Ovary (tissue), 7 donors: ENCODE measurements at regions not wholly inside any gene's neighbourhood (a gene's known extent, or its start where the extent isn't known, plus 50 kb on each side); places are given as distances from the start of the nearest gene placed in this dataset.

Experiments
- DNase-seq, 5 donors: peaks; one replicate each; pipeline ENCODE4 v3.0.0-alpha.2; 2019 to 2020
- H3K27ac ChIP-seq, 2 donors: fragments of 200-600 bp; one replicate each; pipeline versions ENCODE4 v1.5.1 to v1.8.0; 2019 to 2022
- H3K27me3 ChIP-seq: fragments of 200-600 bp; one replicate; pipeline ENCODE4 v1.8.0; 2022
- H3K36me3 ChIP-seq: fragments of 200-600 bp; sonication (generic); one replicate; pipeline ENCODE4 v1.5.1; 2019
- H3K4me1 ChIP-seq: one replicate; pipeline ENCODE4 v1.8.1; 2013; ENCODE audit warnings: mild to moderate bottlenecking, moderate library complexity; ENCODE audit not compliant: insufficient read depth
- H3K4me3 ChIP-seq: fragments of 200-600 bp; sonication (generic); one replicate; pipeline ENCODE4 v1.5.1; 2017
- H3K9me3 ChIP-seq, 2 donors: fragments of 200-600 bp in 1 of 2; sonication (generic) in 1 of 2; one replicate each; pipeline versions ENCODE4 v1.5.1 to v1.8.1; 2013 to 2019; ENCODE audit warnings: mild to moderate bottlenecking in 1 of 2, moderate library complexity in 1 of 2
- CTCF ChIP-seq, 3 donors: fragments of 450-650 bp in 2 of 3; fragments of 200-600 bp in 1 of 3; IDR thresholded peaks; one replicate each; pipeline versions ENCODE4 v1.5.1 to v1.8.0; 2016 to 2022; ENCODE audit warnings: antibody characterized with exemption in 3 of 3, mild to moderate bottlenecking in 1 of 3
- EP300 ChIP-seq: sonication (generic); formaldehyde crosslinking; IDR thresholded peaks from one replicate; pipeline ENCODE4 v1.6.1; 2017; ENCODE audit warnings: antibody characterized with exemption
- POLR2A ChIP-seq: fragments of 450-650 bp; IDR thresholded peaks from one replicate; pipeline ENCODE4 v1.6.1; 2017; ENCODE audit warnings: antibody characterized with exemption, mild to moderate bottlenecking, moderate library complexity
- WGBS, 3 donors: extraction: QIAGEN DNeasy Blood & Tissue Kit in 1 of 3; methylation state at CpG; one replicate each; pipeline versions ENCODE4 v1.1.5 to v1.1.7; 2013 to 2017; 5-methylcytosine and 5-hydroxymethylcytosine counted together
- intact Hi-C, 4 donors: fragments of 100-400 bp; cut with DNase I; formaldehyde crosslinking; loops; one replicate each; pipeline versions ENCODE4 v1.11.0 to v1.15.1; 2022 to 2023
- donor health status: DM: no; HTN: no; CAD: no; lungs with moderate emphysema.
- donor health status: DM: no; HTN: no; CAD: no.
- donor health status: Bipolar disorder and iron deficiency.
- donor health status: DM: no; HTN: no; CAD: no.
- donor health status: DM: yes; HTN: yes; CAD: no.

- DNase-seq = peak in 1 of 5 donors; percentile 1
- H3K27ac ChIP-seq = no peak overlapping the region
- H3K36me3 ChIP-seq = no peaks in the 10 kb centered on the region
- H3K4me3 ChIP-seq = no peak overlapping the region
- H3K9me3 ChIP-seq = no peaks in the 10 kb centered on the region
- intact Hi-C loops = no loop called here
- TF ChIP-seq POLR2A = no peak
- TF ChIP-seq CTCF (IDR thresholded peaks at IDR 0.05) = no peak
- TF ChIP-seq EP300 = no peak
- H3K27me3 ChIP-seq = no peaks in the 10 kb centered on the region
- 57 to 82% (median 77%) methylated on average over 1 of the region's 1 CpG for WGBS, 3 donors
- no peaks in the 10 kb centered on the region for H3K4me1 ChIP-seq
Measured at GRCh38 chr11:71302534-71302909, 50.1 kb upstream of the SHANK2 start.
